SK-N-SH (cell line): ENCODE measurements at regions not wholly inside any gene's neighbourhood (a gene's known extent, or its start where the extent isn't known, plus 50 kb on each side); places are given as distances from the start of the nearest gene placed in this dataset.

ENCODE experiments used
- CTCF ChIA-PET: fragments of 300-600, 350-600 bp; formaldehyde crosslinking; extraction: SDS; loops from one replicate; lab custom pipeline; 2021; lab: Yijun Ruan, JAX
- POLR2A ChIA-PET: fragments of 350-600 bp; sonication (Branson Sonifier 250); formaldehyde crosslinking; extraction: SDS; loops from one replicate; lab custom pipeline; 2020; ENCODE audit warnings: antibody characterized with exemption, inconsistent platforms; lab: Yijun Ruan, JAX
- DNase-seq: peaks from one replicate; pipeline ENCODE4 v3.0.0; 2012
- H2AFZ ChIP-seq: fragments of 200-600 bp; sonication (generic); 2 replicates; pipeline ENCODE4 v1.8.1; 2016; ENCODE audit warnings: antibody characterized with exemption, mild to moderate bottlenecking, low read depth
- H3F3A ChIP-seq: fragments of 200-600 bp; sonication (generic); replicated peaks from 2 replicates; pipeline ENCODE3; 2016; ENCODE audit warnings: antibody characterized with exemption, mild to moderate bottlenecking; ENCODE audit not compliant: insufficient read depth
- H3K27ac ChIP-seq, 2 experiments: fragments of 200-500 bp in 1 of 2; fragments of 200-600 bp in 1 of 2; sonication (Bioruptor generic) in 1 of 2; sonication (generic), shearing (Covaris generic) in 1 of 2; 2 replicates each; pipeline versions ENCODE4 v1.5.1 to v1.6.1; 2014 to 2016; ENCODE audit warnings: low read depth in 2 of 2, inconsistent platforms in 1 of 2, low read length in 1 of 2, mild to moderate bottlenecking in 1 of 2, mixed read lengths in 1 of 2
- H3K27me3 ChIP-seq: fragments of 200-600 bp; sonication (generic), shearing (Covaris generic); 2 replicates; pipeline ENCODE4 v1.6.1; 2016; ENCODE audit warnings: mixed run types; ENCODE audit not compliant: insufficient read depth
- H3K36me3 ChIP-seq, 2 experiments: fragments of 200-500 bp in 1 of 2; fragments of 200-600 bp in 1 of 2; sonication (Bioruptor generic) in 1 of 2; sonication (generic) in 1 of 2; replicated peaks in 1 of 2; 2 replicates each; pipeline versions ENCODE3 to v1.5.1; 2014 to 2016; ENCODE audit warnings: low read length in 1 of 2, mild to moderate bottlenecking in 1 of 2; ENCODE audit not compliant: insufficient read depth in 2 of 2, control insufficient read depth in 1 of 2
- H3K4me1 ChIP-seq, 2 experiments: fragments of 200-500 bp in 1 of 2; fragments of 200-600 bp in 1 of 2; sonication (Bioruptor generic) in 1 of 2; sonication (generic), shearing (Covaris generic) in 1 of 2; 2 replicates each; pipeline versions ENCODE4 v1.5.1 to v1.6.1; 2014 to 2016; ENCODE audit warnings: low read depth in 1 of 2, low read length in 1 of 2, mixed run types in 1 of 2; ENCODE audit not compliant: insufficient read depth in 2 of 2, control insufficient read depth in 1 of 2
- H3K4me2 ChIP-seq: fragments of 200-600 bp; sonication (generic), shearing (Covaris generic); 2 replicates; pipeline ENCODE4 v1.6.1; 2017; ENCODE audit warnings: mixed run types
- H3K4me3 ChIP-seq, 2 experiments: fragments of 200-500 bp in 1 of 2; fragments of 200-600 bp in 1 of 2; sonication (Bioruptor generic) in 1 of 2; sonication (generic), shearing (Covaris generic) in 1 of 2; 2 replicates each; pipeline versions ENCODE4 v1.5.1 to v1.8.1; 2014 to 2016; ENCODE audit warnings: low read depth in 2 of 2, inconsistent platforms in 1 of 2, low read length in 1 of 2, mild to moderate bottlenecking in 1 of 2, mixed read lengths in 1 of 2, moderate library complexity in 1 of 2
- H3K79me2 ChIP-seq: fragments of 200-600 bp; sonication (generic); 2 replicates; pipeline ENCODE4 v1.8.1; 2017; ENCODE audit warnings: mild to moderate bottlenecking; ENCODE audit not compliant: insufficient read depth
- H3K9ac ChIP-seq: fragments of 200-600 bp; sonication (generic); 2 replicates; pipeline ENCODE4 v1.6.1; 2017; ENCODE audit warnings: mixed run types
- H3K9me2 ChIP-seq: fragments of 200-600 bp; sonication (generic); 2 replicates; pipeline ENCODE4 v1.6.1; 2017; ENCODE audit warnings: mixed run types
- H3K9me3 ChIP-seq: fragments of 200-600 bp; sonication (generic); 2 replicates; pipeline ENCODE4 v1.6.1; 2017; ENCODE audit warnings: mixed run types, mild to moderate bottlenecking, moderate library complexity
- H4K20me1 ChIP-seq: fragments of 200-600 bp; sonication (generic); 2 replicates; pipeline ENCODE4 v1.6.1; 2017; ENCODE audit warnings: mild to moderate bottlenecking, mixed run types; ENCODE audit not compliant: insufficient read depth
- CHD2 ChIP-seq: fragments of 150-350 bp; IDR thresholded peaks from 2 replicates; pipeline ENCODE4 v1.6.1; 2018; ENCODE audit warnings: low read length; ENCODE audit not compliant: partially characterized antibody
- ELF1 ChIP-seq: IDR thresholded peaks from 2 replicates; pipeline ENCODE4 v1.4.0; 2012
- EZH2phosphoT487 ChIP-seq: fragments of 200-600 bp; sonication (generic); IDR thresholded peaks from 2 replicates; pipeline ENCODE4 v1.6.1; 2017; ENCODE audit warnings: low read depth, mixed run types, mild to moderate bottlenecking, antibody characterized with exemption, moderate library complexity, borderline replicate concordance
- FOSL2 ChIP-seq: IDR thresholded peaks from 2 replicates; pipeline ENCODE4 v1.4.0; 2012; ENCODE audit warnings: low read depth, mild to moderate bottlenecking, moderate library complexity, borderline replicate concordance
- FOXJ3 ChIP-seq: sonication (generic); formaldehyde crosslinking; IDR thresholded peaks from 2 replicates; pipeline ENCODE4 v1.5.1; 2020; ENCODE audit warnings: mild to moderate bottlenecking, missing genetic modification reagents
- FOXM1 ChIP-seq: IDR thresholded peaks from 2 replicates; pipeline ENCODE4 v1.4.0; 2012; ENCODE audit warnings: low read depth, mild to moderate bottlenecking
- GATA2 ChIP-seq: sonication (generic); formaldehyde crosslinking; IDR thresholded peaks from 2 replicates; pipeline ENCODE4 v1.5.0; 2020; ENCODE audit warnings: mild to moderate bottlenecking, missing genetic modification reagents
- JUND ChIP-seq: IDR thresholded peaks from 2 replicates; pipeline ENCODE4 v1.4.0; 2012
- MEF2A ChIP-seq: IDR thresholded peaks from 2 replicates; pipeline ENCODE4 v1.4.0; 2012; ENCODE audit warnings: low read depth, borderline replicate concordance
- NFIC ChIP-seq: IDR thresholded peaks from 2 replicates; pipeline ENCODE4 v1.4.0; 2012; ENCODE audit warnings: borderline replicate concordance
- NRF1 ChIP-seq: IDR thresholded peaks from 2 replicates; pipeline ENCODE4 v1.6.1; 2012; ENCODE audit warnings: low read depth, mild to moderate bottlenecking, low read length
- RCOR1 ChIP-seq: fragments of 150-350 bp; IDR thresholded peaks from 2 replicates; pipeline ENCODE4 v1.6.1; 2017; ENCODE audit warnings: antibody characterized with exemption, low read length
- RXRA ChIP-seq: IDR thresholded peaks from 2 replicates; pipeline ENCODE4 v1.4.0; 2012; ENCODE audit warnings: low read depth, mild to moderate bottlenecking, borderline replicate concordance
- SIN3A ChIP-seq: IDR thresholded peaks from 2 replicates; pipeline ENCODE4 v1.6.1; 2012; ENCODE audit warnings: low read depth, mild to moderate bottlenecking, low read length, moderate library complexity, borderline replicate concordance
- SMC3 ChIP-seq: IDR thresholded peaks from 2 replicates; pipeline ENCODE4 v1.6.1; 2012; ENCODE audit warnings: low read depth, low read length, improper control_type of control experiment
- YY1 ChIP-seq: IDR thresholded peaks from 2 replicates; pipeline ENCODE4 v1.4.0; 2012; ENCODE audit warnings: low read depth, mild to moderate bottlenecking
- WGBS: methylation state at CpG from one replicate; pipeline ENCODE4 v1.1.6; 2017; ENCODE audit warnings: low lambda C conversion rate; 5-methylcytosine and 5-hydroxymethylcytosine counted together
- TF ChIP-seq, protein P1 (sequence below): IDR thresholded peaks from 2 replicates; pipeline ENCODE4 v1.4.0; 2012; ENCODE audit warnings: low read depth
- TF ChIP-seq, protein P2 (sequence below): IDR thresholded peaks from 2 replicates; pipeline ENCODE4 v1.6.1; 2012; ENCODE audit warnings: mild to moderate bottlenecking, low read depth, low read length, moderate library complexity
- TF ChIP-seq, protein P3 (sequence below): fragments of 200-600 bp; sonication (generic); IDR thresholded peaks from 2 replicates; pipeline ENCODE4 v1.6.1; 2017; ENCODE audit warnings: antibody characterized with exemption, mild to moderate bottlenecking, moderate library complexity
- TF ChIP-seq, protein P4 (sequence below): IDR thresholded peaks from 2 replicates; pipeline ENCODE4 v1.4.0; 2012; ENCODE audit warnings: low read depth, borderline replicate concordance
- TF ChIP-seq, protein P5 (sequence below): fragments of 150-350 bp; IDR thresholded peaks from 2 replicates; pipeline ENCODE4 v1.6.1; 2016; ENCODE audit warnings: mild to moderate bottlenecking, low read depth, low read length

DNA sequence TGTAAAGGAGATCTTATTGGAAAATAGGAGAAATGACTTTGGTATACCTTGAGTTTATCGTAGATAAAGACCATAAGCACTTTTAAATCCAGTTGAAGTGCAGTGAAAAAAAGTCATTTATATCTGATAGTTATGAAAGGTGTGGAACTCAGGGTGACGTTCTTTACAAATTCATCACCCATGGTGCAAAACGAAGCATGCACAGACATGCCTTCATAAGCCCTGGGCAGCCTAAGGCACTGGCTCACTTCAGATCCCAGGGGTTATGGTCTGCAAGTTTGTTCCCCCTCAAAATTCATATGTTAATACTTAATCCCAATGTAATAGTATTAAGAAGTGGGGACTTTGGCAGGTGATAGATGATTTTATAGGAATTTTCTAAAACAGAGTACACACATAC lies 1216.4 kb upstream of the USP15 start:
- WGBS = 1% methylated on average over 3 of the region's 3 CpGs

DNA sequence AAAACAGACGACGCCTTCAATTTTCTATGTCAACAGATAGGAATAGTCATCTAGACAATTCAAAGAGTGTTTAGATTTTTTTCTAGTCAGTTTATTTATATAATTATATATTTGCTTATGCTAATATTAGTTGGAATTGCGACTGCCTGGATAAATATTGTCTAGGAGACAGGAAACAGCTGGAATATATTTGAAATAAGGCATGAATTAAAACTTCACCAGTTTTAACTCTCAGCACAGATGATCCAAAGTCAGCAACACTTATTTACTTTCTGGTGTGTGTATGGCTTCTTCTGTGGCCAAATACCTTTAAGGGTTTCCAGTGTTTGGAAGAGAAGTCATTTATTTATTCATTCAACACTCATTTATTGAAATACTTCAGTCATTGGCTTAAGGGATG lies 1215.4 kb upstream of the USP15 start:
- 10% methylated on average over 3 of the region's 3 CpGs for WGBS
- CTCF ChIA-PET = no interaction called here
- DNase-seq = no peak
- no peak overlapping the region for H2AFZ ChIP-seq
- POLR2A ChIA-PET = no interaction called here
- no peak overlapping the region for H3K9ac ChIP-seq
- no peaks in the 10 kb centered on the region for H3F3A ChIP-seq
- no peaks in the 10 kb centered on the region for H3K9me3 ChIP-seq
- no peak overlapping the region for H3K4me3 ChIP-seq
- no peaks in the 10 kb centered on the region for H3K36me3 ChIP-seq
- no peak overlapping the region for H3K27ac ChIP-seq
- no peaks in the 10 kb centered on the region for H3K79me2 ChIP-seq
- no peak overlapping the region for H3K4me2 ChIP-seq
- H3K27me3 ChIP-seq = no peaks in the 10 kb centered on the region
- no peaks in the 10 kb centered on the region for H3K4me1 ChIP-seq
- no peaks in the 10 kb centered on the region for H3K9me2 ChIP-seq
- no peaks in the 10 kb centered on the region for H4K20me1 ChIP-seq
- TF ChIP-seq GATA2 = no peak
- no peak for TF ChIP-seq RXRA
- TF ChIP-seq NRF1 = no peak
- no peak for TF ChIP-seq FOXM1
- TF ChIP-seq, protein P1, sequence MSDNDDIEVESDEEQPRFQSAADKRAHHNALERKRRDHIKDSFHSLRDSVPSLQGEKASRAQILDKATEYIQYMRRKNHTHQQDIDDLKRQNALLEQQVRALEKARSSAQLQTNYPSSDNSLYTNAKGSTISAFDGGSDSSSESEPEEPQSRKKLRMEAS = no peak
- TF ChIP-seq, protein P2, sequence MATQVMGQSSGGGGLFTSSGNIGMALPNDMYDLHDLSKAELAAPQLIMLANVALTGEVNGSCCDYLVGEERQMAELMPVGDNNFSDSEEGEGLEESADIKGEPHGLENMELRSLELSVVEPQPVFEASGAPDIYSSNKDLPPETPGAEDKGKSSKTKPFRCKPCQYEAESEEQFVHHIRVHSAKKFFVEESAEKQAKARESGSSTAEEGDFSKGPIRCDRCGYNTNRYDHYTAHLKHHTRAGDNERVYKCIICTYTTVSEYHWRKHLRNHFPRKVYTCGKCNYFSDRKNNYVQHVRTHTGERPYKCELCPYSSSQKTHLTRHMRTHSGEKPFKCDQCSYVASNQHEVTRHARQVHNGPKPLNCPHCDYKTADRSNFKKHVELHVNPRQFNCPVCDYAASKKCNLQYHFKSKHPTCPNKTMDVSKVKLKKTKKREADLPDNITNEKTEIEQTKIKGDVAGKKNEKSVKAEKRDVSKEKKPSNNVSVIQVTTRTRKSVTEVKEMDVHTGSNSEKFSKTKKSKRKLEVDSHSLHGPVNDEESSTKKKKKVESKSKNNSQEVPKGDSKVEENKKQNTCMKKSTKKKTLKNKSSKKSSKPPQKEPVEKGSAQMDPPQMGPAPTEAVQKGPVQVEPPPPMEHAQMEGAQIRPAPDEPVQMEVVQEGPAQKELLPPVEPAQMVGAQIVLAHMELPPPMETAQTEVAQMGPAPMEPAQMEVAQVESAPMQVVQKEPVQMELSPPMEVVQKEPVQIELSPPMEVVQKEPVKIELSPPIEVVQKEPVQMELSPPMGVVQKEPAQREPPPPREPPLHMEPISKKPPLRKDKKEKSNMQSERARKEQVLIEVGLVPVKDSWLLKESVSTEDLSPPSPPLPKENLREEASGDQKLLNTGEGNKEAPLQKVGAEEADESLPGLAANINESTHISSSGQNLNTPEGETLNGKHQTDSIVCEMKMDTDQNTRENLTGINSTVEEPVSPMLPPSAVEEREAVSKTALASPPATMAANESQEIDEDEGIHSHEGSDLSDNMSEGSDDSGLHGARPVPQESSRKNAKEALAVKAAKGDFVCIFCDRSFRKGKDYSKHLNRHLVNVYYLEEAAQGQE = no peak
- no peak for TF ChIP-seq NFIC
- TF ChIP-seq SIN3A = no peak

More for the DNA sequence above, 1216.4 kb upstream of the USP15 start:
- ChIA-PET CTCF (no interaction called here), POLR2A (no interaction called here)
- Histone ChIP-seq H3K4me2 (no peak overlapping the region), H2AFZ (no peak overlapping the region), H3K27ac (no peak overlapping the region), H3K4me1 (no peaks in the 10 kb centered on the region), H3K9me3 (no peaks in the 10 kb centered on the region), H3K4me3 (no peak overlapping the region), H3K27me3 (no peaks in the 10 kb centered on the region), H3K79me2 (no peaks in the 10 kb centered on the region)
- TF ChIP-seq FOXJ3 (CRISPR knock-in tag) (no peak), ELF1 (no peak), MEF2A (no peak), FOSL2 (no peak), CHD2 (no peak), JUND (no peak), EZH2phosphoT487 (no peak), YY1 (no peak), RCOR1 (no peak), SMC3 (no peak), NFIC (no peak)
- TF ChIP-seq, protein P3, sequence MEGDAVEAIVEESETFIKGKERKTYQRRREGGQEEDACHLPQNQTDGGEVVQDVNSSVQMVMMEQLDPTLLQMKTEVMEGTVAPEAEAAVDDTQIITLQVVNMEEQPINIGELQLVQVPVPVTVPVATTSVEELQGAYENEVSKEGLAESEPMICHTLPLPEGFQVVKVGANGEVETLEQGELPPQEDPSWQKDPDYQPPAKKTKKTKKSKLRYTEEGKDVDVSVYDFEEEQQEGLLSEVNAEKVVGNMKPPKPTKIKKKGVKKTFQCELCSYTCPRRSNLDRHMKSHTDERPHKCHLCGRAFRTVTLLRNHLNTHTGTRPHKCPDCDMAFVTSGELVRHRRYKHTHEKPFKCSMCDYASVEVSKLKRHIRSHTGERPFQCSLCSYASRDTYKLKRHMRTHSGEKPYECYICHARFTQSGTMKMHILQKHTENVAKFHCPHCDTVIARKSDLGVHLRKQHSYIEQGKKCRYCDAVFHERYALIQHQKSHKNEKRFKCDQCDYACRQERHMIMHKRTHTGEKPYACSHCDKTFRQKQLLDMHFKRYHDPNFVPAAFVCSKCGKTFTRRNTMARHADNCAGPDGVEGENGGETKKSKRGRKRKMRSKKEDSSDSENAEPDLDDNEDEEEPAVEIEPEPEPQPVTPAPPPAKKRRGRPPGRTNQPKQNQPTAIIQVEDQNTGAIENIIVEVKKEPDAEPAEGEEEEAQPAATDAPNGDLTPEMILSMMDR = no peak
- TF ChIP-seq, protein P4, sequence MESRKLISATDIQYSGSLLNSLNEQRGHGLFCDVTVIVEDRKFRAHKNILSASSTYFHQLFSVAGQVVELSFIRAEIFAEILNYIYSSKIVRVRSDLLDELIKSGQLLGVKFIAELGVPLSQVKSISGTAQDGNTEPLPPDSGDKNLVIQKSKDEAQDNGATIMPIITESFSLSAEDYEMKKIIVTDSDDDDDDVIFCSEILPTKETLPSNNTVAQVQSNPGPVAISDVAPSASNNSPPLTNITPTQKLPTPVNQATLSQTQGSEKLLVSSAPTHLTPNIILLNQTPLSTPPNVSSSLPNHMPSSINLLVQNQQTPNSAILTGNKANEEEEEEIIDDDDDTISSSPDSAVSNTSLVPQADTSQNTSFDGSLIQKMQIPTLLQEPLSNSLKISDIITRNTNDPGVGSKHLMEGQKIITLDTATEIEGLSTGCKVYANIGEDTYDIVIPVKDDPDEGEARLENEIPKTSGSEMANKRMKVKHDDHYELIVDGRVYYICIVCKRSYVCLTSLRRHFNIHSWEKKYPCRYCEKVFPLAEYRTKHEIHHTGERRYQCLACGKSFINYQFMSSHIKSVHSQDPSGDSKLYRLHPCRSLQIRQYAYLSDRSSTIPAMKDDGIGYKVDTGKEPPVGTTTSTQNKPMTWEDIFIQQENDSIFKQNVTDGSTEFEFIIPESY = no peak
- TF ChIP-seq, protein P1 = no peak
- TF ChIP-seq, protein P5, sequence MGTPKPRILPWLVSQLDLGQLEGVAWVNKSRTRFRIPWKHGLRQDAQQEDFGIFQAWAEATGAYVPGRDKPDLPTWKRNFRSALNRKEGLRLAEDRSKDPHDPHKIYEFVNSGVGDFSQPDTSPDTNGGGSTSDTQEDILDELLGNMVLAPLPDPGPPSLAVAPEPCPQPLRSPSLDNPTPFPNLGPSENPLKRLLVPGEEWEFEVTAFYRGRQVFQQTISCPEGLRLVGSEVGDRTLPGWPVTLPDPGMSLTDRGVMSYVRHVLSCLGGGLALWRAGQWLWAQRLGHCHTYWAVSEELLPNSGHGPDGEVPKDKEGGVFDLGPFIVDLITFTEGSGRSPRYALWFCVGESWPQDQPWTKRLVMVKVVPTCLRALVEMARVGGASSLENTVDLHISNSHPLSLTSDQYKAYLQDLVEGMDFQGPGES = no peak
- TF ChIP-seq, all 33 proteins: peak for 0
- Histone ChIP-seq H3K9me2 (no peaks in the 10 kb centered on the region), H3K36me3 (no peaks in the 10 kb centered on the region), H3F3A (no peaks in the 10 kb centered on the region), H3K9ac (no peak overlapping the region), H4K20me1 (no peaks in the 10 kb centered on the region)
- DNase-seq = no peak
